D721Med (cell line): ENCODE measurements at regions not wholly inside any gene's neighbourhood (a gene's known extent, or its start where the extent isn't known, plus 50 kb on each side); places are given as distances from the start of the nearest gene placed in this dataset.

ENCODE experiments used
- DNase-seq: peaks from one replicate; pipeline ENCODE4 v3.0.0; 2011; ENCODE audit warnings: low spot score; ENCODE audit not compliant: insufficient read length
- FAIRE-seq: peaks from 2 replicates; lab custom pipeline; 2011; peaks lifted over from hg19 to GRCh38; lab: Jason Lieb, UNC
- TF ChIP-seq, protein P1 (sequence below): IDR thresholded peaks from 2 replicates; pipeline ENCODE4 v1.5.1; 2012; ENCODE audit warnings: mild to moderate bottlenecking, control low read depth; ENCODE audit not compliant: insufficient read depth; ENCODE audit errors: missing control alignments

DNA sequence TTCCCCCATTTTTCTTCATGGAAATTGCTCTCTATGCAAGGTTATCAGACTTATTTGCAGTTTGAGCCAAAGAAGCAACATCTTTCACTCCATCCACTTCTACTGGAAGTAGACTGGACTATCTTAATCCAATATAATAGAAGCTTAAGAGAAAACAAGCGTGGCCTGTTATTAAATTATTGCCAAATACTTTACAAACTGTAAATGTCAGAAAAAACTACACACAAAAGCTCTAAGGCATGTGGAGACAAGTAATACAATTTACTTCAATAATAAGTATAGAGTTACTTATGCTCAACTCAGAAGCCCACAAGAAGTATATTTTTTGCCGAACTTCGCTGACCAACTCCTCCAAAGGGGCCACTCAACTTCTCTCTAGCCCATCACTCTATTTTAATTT is 120.3 kb downstream of the BDH1 start:
- FAIRE-seq: no peak
- TF ChIP-seq, protein P1, sequence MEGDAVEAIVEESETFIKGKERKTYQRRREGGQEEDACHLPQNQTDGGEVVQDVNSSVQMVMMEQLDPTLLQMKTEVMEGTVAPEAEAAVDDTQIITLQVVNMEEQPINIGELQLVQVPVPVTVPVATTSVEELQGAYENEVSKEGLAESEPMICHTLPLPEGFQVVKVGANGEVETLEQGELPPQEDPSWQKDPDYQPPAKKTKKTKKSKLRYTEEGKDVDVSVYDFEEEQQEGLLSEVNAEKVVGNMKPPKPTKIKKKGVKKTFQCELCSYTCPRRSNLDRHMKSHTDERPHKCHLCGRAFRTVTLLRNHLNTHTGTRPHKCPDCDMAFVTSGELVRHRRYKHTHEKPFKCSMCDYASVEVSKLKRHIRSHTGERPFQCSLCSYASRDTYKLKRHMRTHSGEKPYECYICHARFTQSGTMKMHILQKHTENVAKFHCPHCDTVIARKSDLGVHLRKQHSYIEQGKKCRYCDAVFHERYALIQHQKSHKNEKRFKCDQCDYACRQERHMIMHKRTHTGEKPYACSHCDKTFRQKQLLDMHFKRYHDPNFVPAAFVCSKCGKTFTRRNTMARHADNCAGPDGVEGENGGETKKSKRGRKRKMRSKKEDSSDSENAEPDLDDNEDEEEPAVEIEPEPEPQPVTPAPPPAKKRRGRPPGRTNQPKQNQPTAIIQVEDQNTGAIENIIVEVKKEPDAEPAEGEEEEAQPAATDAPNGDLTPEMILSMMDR: no peak
- no peak for DNase-seq

DNA sequence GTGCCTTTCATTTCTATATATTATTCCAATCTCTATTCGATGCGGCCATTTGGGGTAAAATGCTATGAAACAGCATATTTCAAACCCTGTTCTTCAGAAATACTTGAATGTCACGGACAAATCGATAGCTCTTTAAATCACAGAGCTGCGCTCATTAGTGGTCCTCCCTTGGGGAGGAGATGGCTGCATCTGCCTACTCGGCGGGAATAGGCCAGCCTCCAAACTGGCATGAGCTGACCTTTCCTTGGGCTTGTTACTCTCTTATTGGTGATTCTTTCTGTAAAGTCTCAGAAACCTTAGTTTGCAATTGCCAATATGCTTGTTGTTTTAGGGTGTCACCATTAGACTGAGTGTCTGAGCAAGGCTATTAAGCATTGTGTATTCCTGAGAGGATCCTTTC is 120.9 kb downstream of the BDH1 start:
- TF ChIP-seq, protein P1: no peak
- DNase-seq (no peak), FAIRE-seq (no peak)

DNA sequence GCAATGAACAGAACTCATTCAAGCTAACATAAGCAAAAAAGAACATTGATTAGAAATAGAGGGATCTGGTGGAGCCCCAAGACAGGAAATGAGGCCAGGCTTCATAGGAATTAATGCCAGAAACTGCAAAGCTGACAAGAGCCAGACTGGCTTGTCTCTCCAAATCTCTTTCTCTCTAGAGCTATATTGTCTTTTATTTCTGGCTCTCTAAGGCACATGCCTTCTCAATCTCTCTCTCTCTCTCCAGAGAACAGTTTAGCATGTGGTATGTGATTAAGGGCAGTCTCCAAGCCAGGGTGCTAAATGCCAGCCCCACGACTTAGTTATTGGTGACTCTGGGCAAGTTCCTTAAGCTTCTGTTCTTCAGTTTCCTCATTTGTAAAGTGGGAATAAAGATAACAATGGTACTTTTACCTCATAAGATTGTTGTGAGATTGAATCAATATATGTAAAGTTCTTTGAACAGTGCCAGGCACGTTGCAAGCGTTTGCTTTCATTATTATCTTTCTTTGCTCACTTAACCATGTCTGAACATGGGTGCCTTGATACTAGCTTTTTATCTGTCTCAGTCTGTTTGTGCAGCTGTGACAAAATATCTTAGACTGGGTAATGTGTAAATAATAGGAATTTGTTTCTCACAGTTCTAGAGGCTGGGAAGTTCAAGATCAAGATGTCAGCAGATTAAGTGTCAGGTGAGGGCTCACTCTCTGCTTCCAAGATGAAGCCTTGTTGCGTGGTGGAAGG is 123.2 kb downstream of the BDH1 start:
- no peak for FAIRE-seq
- DNase-seq: no peak
- TF ChIP-seq, protein P1: no peak

- DNase-seq (no peak), FAIRE-seq (no peak)
- TF ChIP-seq, protein P1: no peak
Observed at GRCh38 chr3:197431346-197431910, 124.3 kb downstream of the BDH1 start.

DNA sequence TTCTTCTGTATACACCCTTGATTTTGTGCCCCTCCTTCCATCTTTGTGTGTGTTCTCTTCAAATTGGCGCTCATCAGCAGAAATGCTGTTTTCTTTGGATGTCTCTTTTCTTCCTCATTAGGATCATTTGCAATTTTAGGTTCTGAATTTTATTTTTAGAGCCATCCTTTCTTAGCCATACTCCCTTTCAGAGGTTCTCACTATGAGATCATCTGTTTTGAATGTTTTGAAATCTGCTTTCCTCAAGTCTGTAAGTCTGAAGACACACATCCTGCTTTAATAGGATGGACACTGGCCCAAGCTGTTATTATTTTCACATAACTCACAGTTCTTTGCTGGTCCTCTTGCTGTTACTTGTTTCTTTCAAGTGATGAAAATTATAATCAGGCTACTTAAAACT is 124.8 kb downstream of the BDH1 start:
- TF ChIP-seq, protein P1: no peak
- FAIRE-seq: no peak
- DNase-seq: no peak

DNA sequence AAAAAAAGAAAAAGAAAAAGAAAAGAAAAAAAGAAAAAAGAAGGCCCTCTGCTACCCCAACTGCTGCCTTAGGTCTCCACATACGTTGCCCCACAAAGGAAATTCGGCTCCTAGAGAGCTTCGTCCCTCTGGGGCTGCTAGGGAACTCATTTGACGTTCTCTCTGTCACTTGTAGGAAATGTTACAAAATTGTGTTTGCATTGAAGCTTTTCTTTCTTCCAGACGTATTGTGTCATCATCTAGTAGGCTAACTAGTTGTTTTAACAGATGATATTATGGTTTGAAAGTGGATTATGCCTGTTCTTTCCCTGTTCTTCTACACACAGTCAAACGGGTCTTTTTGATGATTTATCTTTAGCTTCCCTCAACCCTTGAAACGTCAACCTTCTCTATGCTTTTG is 125.3 kb downstream of the BDH1 start:
- FAIRE-seq: no peak
- TF ChIP-seq, protein P1: no peak
- no peak for DNase-seq

DNA sequence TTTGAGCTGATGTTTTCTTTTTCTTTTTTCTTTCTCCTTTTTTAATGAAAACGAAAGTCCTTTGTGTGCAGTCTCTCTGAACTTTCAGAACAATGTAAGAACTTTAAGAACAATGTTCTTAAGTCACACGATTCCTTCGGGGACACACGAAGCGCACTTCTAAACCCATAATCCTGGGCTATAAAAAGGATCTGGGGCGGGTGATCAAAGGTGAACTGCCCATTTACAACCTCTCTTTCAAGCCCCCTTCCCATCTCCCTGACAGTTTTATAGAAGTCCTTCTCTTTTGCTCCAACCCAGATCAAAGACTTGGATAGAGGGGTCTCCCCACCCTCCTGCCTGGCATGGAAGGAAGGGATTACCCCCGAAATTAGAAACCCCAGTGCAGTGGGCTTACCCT is 126.8 kb downstream of the BDH1 start:
- TF ChIP-seq, protein P1: no peak

More for the DNA sequence above, 126.8 kb downstream of the BDH1 start:
- DNase-seq: no peak
- FAIRE-seq: no peak
